DND-41 (cell line): ENCODE measurements at regions not wholly inside any gene's neighbourhood (a gene's known extent, or its start where the extent isn't known, plus 50 kb on each side); places are given as distances from the start of the nearest gene placed in this dataset.

ENCODE experiments used
- ATAC-seq: fragments of 200-7000 bp; cut with Tn5 transposase; 3 replicates; pipeline ENCODE4 v1.9.1; 2021; ENCODE audit warnings: low read depth; ENCODE audit not compliant: insufficient read depth
- DNase-seq: peaks from one replicate; pipeline ENCODE4 v3.0.0-alpha.2; 2020
- H2AFZ ChIP-seq: 2 replicates; pipeline ENCODE4 v1.6.0; 2012; ENCODE audit warnings: low read depth, low read length
- H3K27ac ChIP-seq: 2 replicates; pipeline ENCODE4 v1.5.1; 2012; ENCODE audit warnings: low read length, inconsistent platforms
- H3K27me3 ChIP-seq: fragments of 200-600 bp; sonication (generic); 2 replicates; pipeline ENCODE4 v1.6.0; 2012; ENCODE audit warnings: low read length, mild to moderate bottlenecking, inconsistent platforms; ENCODE audit not compliant: insufficient read depth, poor library complexity
- H3K36me3 ChIP-seq: 2 replicates; pipeline ENCODE4 v1.5.1; 2012; ENCODE audit warnings: low read length, inconsistent platforms; ENCODE audit not compliant: insufficient read depth
- H3K4me1 ChIP-seq: 2 replicates; pipeline ENCODE4 v1.5.1; 2012; ENCODE audit warnings: mild to moderate bottlenecking, low read length; ENCODE audit not compliant: insufficient read depth
- H3K4me2 ChIP-seq: 2 replicates; pipeline ENCODE4 v1.6.0; 2012; ENCODE audit warnings: mild to moderate bottlenecking, moderate library complexity, low read length, inconsistent platforms; ENCODE audit not compliant: insufficient read depth
- H3K4me3 ChIP-seq, 2 experiments: fragments of 200-600 bp in 1 of 2; shearing (Covaris generic) in 1 of 2; 2 replicates each; pipeline ENCODE4 v1.5.1; 2012 to 2016; ENCODE audit warnings: inconsistent platforms in 2 of 2, low read length in 2 of 2, mild to moderate bottlenecking in 2 of 2, low read depth in 1 of 2, moderate library complexity in 1 of 2
- H3K79me2 ChIP-seq: 2 replicates; pipeline ENCODE4 v1.6.0; 2012; ENCODE audit warnings: low read length, inconsistent platforms; ENCODE audit not compliant: insufficient read depth
- H3K9ac ChIP-seq: 2 replicates; pipeline ENCODE4 v1.6.0; 2012; ENCODE audit warnings: low read depth, mild to moderate bottlenecking, inconsistent platforms, low read length, moderate library complexity
- H3K9me3 ChIP-seq: 2 replicates; pipeline ENCODE4 v1.5.1; 2012; ENCODE audit warnings: low read length, moderate library complexity, mild to moderate bottlenecking, inconsistent platforms; ENCODE audit not compliant: insufficient read depth, severe bottlenecking
- H4K20me1 ChIP-seq: 2 replicates; pipeline ENCODE4 v1.6.0; 2012; ENCODE audit warnings: low read length; ENCODE audit not compliant: insufficient read depth
- EZH2 ChIP-seq: IDR thresholded peaks from 3 replicates; pipeline ENCODE4 v1.6.1; 2012; ENCODE audit warnings: borderline replicate concordance, low read depth, mild to moderate bottlenecking, moderate library complexity, low read length, inconsistent platforms; ENCODE audit not compliant: severe bottlenecking
- TF ChIP-seq, protein P1 (sequence below): IDR thresholded peaks from 2 replicates; pipeline ENCODE4 v1.5.1; 2012; ENCODE audit warnings: borderline replicate concordance, low read length, moderate library complexity, mild to moderate bottlenecking; ENCODE audit not compliant: poor library complexity, severe bottlenecking; ENCODE audit errors: extremely low read depth

DNA sequence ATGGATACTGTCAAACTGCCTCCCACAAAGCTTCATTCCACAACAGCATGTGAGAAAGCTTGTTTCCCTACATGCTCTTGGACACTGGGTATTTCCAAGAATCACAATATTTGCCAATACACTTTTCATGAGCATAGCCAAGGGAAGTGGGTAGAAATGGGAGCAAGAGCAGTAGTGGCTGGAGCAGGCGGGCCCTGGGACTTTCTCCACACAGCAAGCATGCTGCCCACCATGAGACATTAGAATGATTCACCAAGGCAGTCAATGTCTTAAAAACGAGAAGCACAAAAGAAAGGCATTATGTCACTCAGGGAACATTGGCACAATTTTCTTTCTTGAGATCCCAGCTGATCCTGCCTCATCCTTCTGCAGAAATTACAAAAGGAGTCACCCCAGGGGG is 371.6 kb upstream of the RUNX1 start:
- peaks cover 22% of the 10 kb centered on the region for H3K9me3 ChIP-seq
- no peak overlapping the region for H3K27ac ChIP-seq
- H3K4me2 ChIP-seq = no peak overlapping the region
- no peaks in the 10 kb centered on the region for H3K79me2 ChIP-seq
- H3K36me3 ChIP-seq = no peaks in the 10 kb centered on the region
- no peak overlapping the region for H2AFZ ChIP-seq
- H4K20me1 ChIP-seq = no peaks in the 10 kb centered on the region
- H3K4me3 ChIP-seq = no peak overlapping the region
- no peaks in the 10 kb centered on the region for H3K27me3 ChIP-seq
- ATAC-seq = no peak
- H3K9ac ChIP-seq = no peak overlapping the region
- TF ChIP-seq, protein P1, sequence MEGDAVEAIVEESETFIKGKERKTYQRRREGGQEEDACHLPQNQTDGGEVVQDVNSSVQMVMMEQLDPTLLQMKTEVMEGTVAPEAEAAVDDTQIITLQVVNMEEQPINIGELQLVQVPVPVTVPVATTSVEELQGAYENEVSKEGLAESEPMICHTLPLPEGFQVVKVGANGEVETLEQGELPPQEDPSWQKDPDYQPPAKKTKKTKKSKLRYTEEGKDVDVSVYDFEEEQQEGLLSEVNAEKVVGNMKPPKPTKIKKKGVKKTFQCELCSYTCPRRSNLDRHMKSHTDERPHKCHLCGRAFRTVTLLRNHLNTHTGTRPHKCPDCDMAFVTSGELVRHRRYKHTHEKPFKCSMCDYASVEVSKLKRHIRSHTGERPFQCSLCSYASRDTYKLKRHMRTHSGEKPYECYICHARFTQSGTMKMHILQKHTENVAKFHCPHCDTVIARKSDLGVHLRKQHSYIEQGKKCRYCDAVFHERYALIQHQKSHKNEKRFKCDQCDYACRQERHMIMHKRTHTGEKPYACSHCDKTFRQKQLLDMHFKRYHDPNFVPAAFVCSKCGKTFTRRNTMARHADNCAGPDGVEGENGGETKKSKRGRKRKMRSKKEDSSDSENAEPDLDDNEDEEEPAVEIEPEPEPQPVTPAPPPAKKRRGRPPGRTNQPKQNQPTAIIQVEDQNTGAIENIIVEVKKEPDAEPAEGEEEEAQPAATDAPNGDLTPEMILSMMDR = no peak
- no peak for TF ChIP-seq EZH2
- DNase-seq = no peak
- H3K4me1 ChIP-seq = peaks cover under 1% of the 10 kb centered on the region; the same call in 1 of the 2 replicates

DNA sequence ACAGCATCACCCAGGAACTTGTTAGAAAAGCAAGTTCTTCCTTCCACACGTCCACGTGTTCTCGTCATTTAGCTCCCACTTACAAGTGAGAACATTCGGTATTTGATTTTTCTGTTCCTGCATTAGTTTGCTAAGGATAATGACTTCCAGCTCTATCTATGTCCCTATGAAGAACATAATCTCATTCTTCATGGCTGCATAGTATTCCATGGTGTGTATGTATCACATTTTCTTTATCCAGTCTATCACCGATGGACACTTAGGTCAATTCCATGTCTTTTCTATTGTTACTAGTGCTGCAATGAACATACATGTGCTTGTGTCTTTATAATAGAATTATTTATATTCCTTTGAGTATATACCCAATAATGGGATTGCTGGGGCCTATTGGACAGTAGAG is 368.7 kb upstream of the RUNX1 start:
- Histone ChIP-seq H3K27ac (no peak overlapping the region), H3K36me3 (no peaks in the 10 kb centered on the region), H4K20me1 (no peaks in the 10 kb centered on the region), H3K79me2 (no peaks in the 10 kb centered on the region), H3K4me2 (no peak overlapping the region), H3K4me1 (no peaks in the 10 kb centered on the region), H3K9me3 (peaks cover 16% of the 10 kb centered on the region), H3K4me3 (no peak overlapping the region), H3K27me3 (no peaks in the 10 kb centered on the region), H2AFZ (no peak overlapping the region), H3K9ac (no peak overlapping the region)
- no peak for ATAC-seq
- DNase-seq = no peak
- TF ChIP-seq, protein P1 = no peak
- TF ChIP-seq EZH2 = no peak

DNA sequence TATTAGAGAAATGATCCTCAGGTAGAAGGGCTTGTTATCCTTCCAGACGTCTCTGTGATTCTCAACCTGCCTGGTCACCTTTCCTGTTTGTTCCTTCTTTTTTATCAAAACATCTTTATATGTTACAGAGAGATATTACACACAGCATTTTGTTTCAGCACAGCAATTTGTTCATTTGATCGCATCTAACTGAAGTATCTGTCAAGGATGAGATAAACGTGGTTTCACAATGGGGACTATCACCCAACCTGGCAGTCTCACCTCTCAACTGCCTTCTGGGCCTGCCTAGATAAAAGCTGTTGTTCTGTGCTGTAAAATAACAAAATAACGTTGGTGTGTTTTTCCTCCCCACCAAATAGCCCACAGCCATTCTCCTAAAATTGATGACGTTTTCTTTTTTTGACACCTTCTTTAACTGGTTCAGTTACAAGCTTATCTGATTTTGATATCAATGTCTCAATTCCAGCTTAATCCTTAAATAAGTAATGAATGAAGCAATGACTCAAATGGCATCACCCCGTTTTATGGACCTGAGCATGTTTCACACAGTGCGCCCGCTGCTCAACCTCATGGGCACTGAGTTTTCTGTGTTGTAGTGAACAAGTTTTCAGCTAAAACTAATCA is 367.9 kb upstream of the RUNX1 start:
- Histone ChIP-seq H3K36me3 (no peaks in the 10 kb centered on the region), H3K9ac (no peak overlapping the region), H3K27ac (no peak overlapping the region), H3K79me2 (no peaks in the 10 kb centered on the region), H3K27me3 (no peaks in the 10 kb centered on the region), H3K4me2 (no peak overlapping the region), H3K4me1 (no peaks in the 10 kb centered on the region), H3K4me3 (no peak overlapping the region), H4K20me1 (no peaks in the 10 kb centered on the region), H2AFZ (no peak overlapping the region), H3K9me3 (peaks cover 8% of the 10 kb centered on the region)
- DNase-seq (no peak), ATAC-seq (no peak)
- TF ChIP-seq EZH2 = no peak
- TF ChIP-seq, protein P1 = no peak
